HFFc6 (cell line): ENCODE measurements at regions not wholly inside any gene's neighbourhood (a gene's known extent, or its start where the extent isn't known, plus 50 kb on each side); places are given as distances from the start of the nearest gene placed in this dataset.

Source experiments
- DNase-seq: peaks from one replicate; pipeline ENCODE4 v3.0.0-alpha.2; 2018
- H3K27ac Mint-ChIP-seq: 2 replicates; pipeline ENCODE4 v1.8.0; 2020; ENCODE audit warnings: mild to moderate bottlenecking, mixed read lengths
- H3K27me3 Mint-ChIP-seq: 2 replicates; pipeline ENCODE4 v1.8.0; 2021; ENCODE audit warnings: mild to moderate bottlenecking, moderate library complexity, mixed read lengths; ENCODE audit not compliant: insufficient read depth
- H3K36me3 Mint-ChIP-seq: 2 replicates; pipeline ENCODE4 v1.8.0; 2021; ENCODE audit warnings: low read depth, mixed read lengths
- H3K4me1 Mint-ChIP-seq: 2 replicates; pipeline ENCODE4 v1.8.0; 2020; ENCODE audit warnings: low read depth, mixed read lengths
- H3K4me3 Mint-ChIP-seq: 2 replicates; pipeline ENCODE4 v1.8.0; 2020; ENCODE audit warnings: mild to moderate bottlenecking, moderate library complexity, mixed read lengths
- H3K9me3 Mint-ChIP-seq: 2 replicates; pipeline ENCODE4 v1.8.0; 2020; ENCODE audit warnings: mild to moderate bottlenecking, mixed read lengths
- CTCF ChIP-seq: fragments of 200-600 bp; sonication (generic); IDR thresholded peaks from 2 replicates; pipeline ENCODE4 v1.5.0; 2021; ENCODE audit warnings: antibody characterized with exemption, mild to moderate bottlenecking

GRCh38 chr18:57974585-57975265 lies 69.3 kb upstream of the NEDD4L start:
- Mint-ChIP-seq H3K4me3 (no peak overlapping the region), H3K4me1 (no peaks in the 10 kb centered on the region), H3K27me3 (peaks cover 44% of the 10 kb centered on the region), H3K9me3 (no peaks in the 10 kb centered on the region), H3K27ac (no peak overlapping the region), H3K36me3 (no peaks in the 10 kb centered on the region)
- TF ChIP-seq CTCF, result no peak
- DNase-seq, result no peak

GRCh38 chr18:57973889-57974288 lies 70.1 kb upstream of the NEDD4L start:
- Mint-ChIP-seq H3K36me3 (no peaks in the 10 kb centered on the region), H3K27me3 (peaks cover 47% of the 10 kb centered on the region), H3K4me1 (no peaks in the 10 kb centered on the region), H3K27ac (no peak overlapping the region), H3K4me3 (no peak overlapping the region), H3K9me3 (no peaks in the 10 kb centered on the region)
- no peak for DNase-seq
- TF ChIP-seq CTCF, result no peak

- no peaks in the 10 kb centered on the region for H3K36me3 Mint-ChIP-seq
Observed at GRCh38 chr18:57970356-57971095, 73.5 kb upstream of the NEDD4L start.

GRCh38 chr18:57969824-57970223 lies 74.2 kb upstream of the NEDD4L start:
- Mint-ChIP-seq H3K4me1 (no peaks in the 10 kb centered on the region; the same call in 1 of the 2 replicates), H3K9me3 (no peaks in the 10 kb centered on the region), H3K27ac (no peak overlapping the region), H3K27me3 (peaks cover 41% of the 10 kb centered on the region), H3K36me3 (no peaks in the 10 kb centered on the region), H3K4me3 (no peak overlapping the region)
- no peak for TF ChIP-seq CTCF
- no peak for DNase-seq

More at GRCh38 chr18:57970356-57971095, 73.5 kb upstream of the NEDD4L start:
- H3K27ac Mint-ChIP-seq, result no peak overlapping the region
- DNase-seq, result no peak
- no peaks in the 10 kb centered on the region for H3K9me3 Mint-ChIP-seq
- peak; percentile 73 for TF ChIP-seq CTCF
- peaks cover 45% of the 10 kb centered on the region for H3K27me3 Mint-ChIP-seq
- H3K4me3 Mint-ChIP-seq, result no peak overlapping the region
- no peaks in the 10 kb centered on the region for H3K4me1 Mint-ChIP-seq

GRCh38 chr18:57965246-57965645 lies 78.8 kb upstream of the NEDD4L start:
- H3K9me3 Mint-ChIP-seq, result no peaks in the 10 kb centered on the region
- peak overlapping the region; percentile 62; the same call in 1 of the 2 replicates for H3K4me3 Mint-ChIP-seq
- no peaks in the 10 kb centered on the region for H3K36me3 Mint-ChIP-seq
- peaks cover 31% of the 10 kb centered on the region for H3K27me3 Mint-ChIP-seq
- TF ChIP-seq CTCF, result no peak
- peaks cover 11% of the 10 kb centered on the region; the same call in 1 of the 2 replicates for H3K4me1 Mint-ChIP-seq
- no peak for DNase-seq
- H3K27ac Mint-ChIP-seq, result no peak overlapping the region
